H9 (cell line): ENCODE measurements at regions not wholly inside any gene's neighbourhood (a gene's known extent, or its start where the extent isn't known, plus 50 kb on each side); places are given as distances from the start of the nearest gene placed in this dataset.
"Not testable (repeated sequence)": the region's sequence is repeated elsewhere in the genome, so short reads cannot be mapped to it uniquely, and the experiment has no call there.

Source experiments
- DNase-seq: peaks from one replicate; pipeline ENCODE4 v3.0.0-alpha.2; 2017
- H2AFZ ChIP-seq: one replicate; pipeline ENCODE4 v1.6.1; 2013; ENCODE audit warnings: mild to moderate bottlenecking, low read length, control low read depth, moderate library complexity
- H2AK5ac ChIP-seq: 2 replicates; pipeline ENCODE4 v1.6.1; 2013; ENCODE audit warnings: low read length, control low read depth, mixed read lengths; ENCODE audit not compliant: insufficient read length
- H2BK120ac ChIP-seq: one replicate; pipeline ENCODE4 v1.6.1; 2013; ENCODE audit warnings: low read depth, mild to moderate bottlenecking, low read length, control low read depth, inconsistent platforms; ENCODE audit not compliant: poor library complexity, severe bottlenecking
- H2BK12ac ChIP-seq: 2 replicates; pipeline ENCODE4 v1.6.1; 2013; ENCODE audit warnings: low read length, control low read depth, mixed read lengths, low read depth; ENCODE audit not compliant: insufficient read length
- H2BK15ac ChIP-seq: 2 replicates; pipeline ENCODE4 v1.6.1; 2013; ENCODE audit warnings: low read depth, low read length, control low read depth
- H2BK20ac ChIP-seq: one replicate; pipeline ENCODE4 v1.6.1; 2013; ENCODE audit warnings: low read depth, mild to moderate bottlenecking, low read length, control low read depth, inconsistent platforms; ENCODE audit not compliant: poor library complexity, severe bottlenecking
- H2BK5ac ChIP-seq: 2 replicates; pipeline ENCODE4 v1.6.1; 2013; ENCODE audit warnings: low read length, control low read depth, mixed read lengths; ENCODE audit not compliant: insufficient read length
- H3K14ac ChIP-seq: 2 replicates; pipeline ENCODE4 v1.6.1; 2013; ENCODE audit warnings: low read length, control low read depth; ENCODE audit not compliant: insufficient read depth
- H3K18ac ChIP-seq: 2 replicates; pipeline ENCODE4 v1.6.1; 2013; ENCODE audit warnings: low read depth, mild to moderate bottlenecking, mixed read lengths, low read length, control low read depth; ENCODE audit not compliant: insufficient read length
- H3K23ac ChIP-seq: 2 replicates; pipeline ENCODE4 v1.6.1; 2013; ENCODE audit warnings: low read length, control low read depth, mixed read lengths, low read depth; ENCODE audit not compliant: insufficient read length
- H3K23me2 ChIP-seq: 2 replicates; pipeline ENCODE4 v1.6.1; 2013; ENCODE audit warnings: low read depth, mild to moderate bottlenecking, mixed read lengths, low read length, control low read depth; ENCODE audit not compliant: insufficient read length, poor library complexity, severe bottlenecking
- H3K27ac ChIP-seq: 2 replicates; pipeline ENCODE4 v1.5.1; 2013; ENCODE audit warnings: low read length, control low read depth, mixed read lengths, low read depth; ENCODE audit not compliant: insufficient read length
- H3K27me3 ChIP-seq: 2 replicates; pipeline ENCODE4 v1.6.1; 2013; ENCODE audit warnings: low read length, control low read depth, inconsistent platforms; ENCODE audit not compliant: insufficient read depth
- H3K4ac ChIP-seq: 2 replicates; pipeline ENCODE4 v1.6.1; 2013; ENCODE audit warnings: low read depth, mild to moderate bottlenecking, control low read depth, inconsistent platforms, low read length, moderate library complexity
- H3K4me1 ChIP-seq: 2 replicates; pipeline ENCODE4 v1.6.1; 2013; ENCODE audit warnings: low read length, control low read depth, inconsistent platforms; ENCODE audit not compliant: insufficient read depth
- H3K4me2 ChIP-seq: 2 replicates; pipeline ENCODE4 v1.6.1; 2013; ENCODE audit warnings: low read length, control low read depth, mixed read lengths; ENCODE audit not compliant: insufficient read length, insufficient read depth
- H3K56ac ChIP-seq: 2 replicates; pipeline ENCODE4 v1.6.1; 2013; ENCODE audit warnings: low read depth, mild to moderate bottlenecking, mixed read lengths, low read length, control low read depth; ENCODE audit not compliant: insufficient read length
- H3K79me1 ChIP-seq: 2 replicates; pipeline ENCODE4 v1.6.1; 2013; ENCODE audit warnings: low read depth, mild to moderate bottlenecking, moderate library complexity, low read length, control low read depth, inconsistent platforms; ENCODE audit not compliant: insufficient read depth, poor library complexity, severe bottlenecking
- H3K79me2 ChIP-seq: 2 replicates; pipeline ENCODE4 v1.6.1; 2013; ENCODE audit warnings: low read length, control low read depth, inconsistent platforms; ENCODE audit not compliant: insufficient read depth
- H3K9ac ChIP-seq: 2 replicates; pipeline ENCODE4 v1.6.1; 2013; ENCODE audit warnings: low read length, control low read depth, mixed read lengths; ENCODE audit not compliant: insufficient read length; ENCODE audit errors: extremely low read depth
- H3K9me3 ChIP-seq: one replicate; pipeline ENCODE4 v1.6.1; 2013; ENCODE audit warnings: low read depth, low read length, inconsistent platforms; ENCODE audit not compliant: control insufficient read depth
- H3T11ph ChIP-seq: one replicate; pipeline ENCODE4 v1.6.1; 2013; ENCODE audit warnings: mild to moderate bottlenecking, low read length, control low read depth, inconsistent platforms
- H4K20me1 ChIP-seq: one replicate; pipeline ENCODE4 v1.6.1; 2013; ENCODE audit not compliant: control insufficient read depth, insufficient read length, insufficient read depth
- H4K5ac ChIP-seq: 2 replicates; pipeline ENCODE4 v1.6.1; 2013; ENCODE audit warnings: low read depth, mild to moderate bottlenecking, mixed read lengths, low read length, control low read depth; ENCODE audit not compliant: insufficient read length
- H4K8ac ChIP-seq: replicated peaks from 2 replicates; pipeline ENCODE4 v1.6.1; 2013; ENCODE audit warnings: low read length, control low read depth, mixed read lengths, low read depth; ENCODE audit not compliant: insufficient read length
- H4K91ac ChIP-seq: 2 replicates; pipeline ENCODE4 v1.6.1; 2013; ENCODE audit warnings: low read depth, mild to moderate bottlenecking, moderate library complexity, mixed read lengths, low read length, control low read depth; ENCODE audit not compliant: insufficient read length
- H3K27ac Mint-ChIP-seq, 3 experiments: 2 replicates in 2 of 3; 3 replicates in 1 of 3; pipeline ENCODE4 v1.8.0; 2020 to 2021; ENCODE audit warnings: mixed read lengths in 3 of 3, mild to moderate bottlenecking in 1 of 3, moderate library complexity in 1 of 3
- H3K27me3 Mint-ChIP-seq: 2 replicates; pipeline ENCODE4 v1.8.0; 2021; ENCODE audit warnings: low read depth, mild to moderate bottlenecking, moderate library complexity, mixed read lengths
- H3K36me3 Mint-ChIP-seq, 3 experiments: 2 replicates in 2 of 3; 3 replicates in 1 of 3; pipeline ENCODE4 v1.8.0; 2020 to 2021; ENCODE audit warnings: low read depth in 3 of 3, mixed read lengths in 3 of 3; ENCODE audit not compliant: insufficient read depth in 1 of 3
- H3K4me1 Mint-ChIP-seq, 2 experiments: 2 replicates each; pipeline ENCODE4 v1.8.0; 2020; ENCODE audit warnings: mixed read lengths in 2 of 2
- H3K4me3 Mint-ChIP-seq, 2 experiments: 2 replicates in 1 of 2; 3 replicates in 1 of 2; pipeline ENCODE4 v1.8.0; 2020 to 2021; ENCODE audit warnings: mild to moderate bottlenecking in 2 of 2, mixed read lengths in 2 of 2, moderate library complexity in 1 of 2
- H3K9me3 Mint-ChIP-seq, 2 experiments: 2 replicates in 1 of 2; 3 replicates in 1 of 2; pipeline ENCODE4 v1.8.0; 2020; ENCODE audit warnings: mild to moderate bottlenecking in 2 of 2, mixed read lengths in 2 of 2, moderate library complexity in 1 of 2
- CTCF ChIP-seq: fragments of 200-600 bp; sonication (generic); conservative IDR thresholded peaks from 3 replicates; pipeline ENCODE4 v1.8.0; 2021; ENCODE audit warnings: antibody characterized with exemption, mild to moderate bottlenecking
- WGBS: extraction: QIAGEN DNeasy Blood & Tissue Kit; methylation state at CpG from one replicate; pipeline ENCODE4 v1.1.7; 2013; ENCODE audit warnings: missing lambda C conversion rate, low lambda C conversion rate, mixed read lengths; ENCODE audit not compliant: insufficient read length; ENCODE audit errors: extremely low coverage; 5-methylcytosine and 5-hydroxymethylcytosine counted together

- no peak overlapping the region for H3K18ac ChIP-seq
- H2BK120ac ChIP-seq: no peak overlapping the region
- H4K5ac ChIP-seq: no peak overlapping the region
- no peak overlapping the region for H4K91ac ChIP-seq
- H3K27ac ChIP-seq: no peak overlapping the region
- no peak overlapping the region for H4K8ac ChIP-seq
- no peak overlapping the region for H2AFZ ChIP-seq
- no CpG with 5 or more reads among the region's 2 CpGs for WGBS
- no peaks in the 10 kb centered on the region for H4K20me1 ChIP-seq
- H2BK15ac ChIP-seq: no peak overlapping the region
- H3K56ac ChIP-seq: no peak overlapping the region
- H3K23me2 ChIP-seq: no peaks in the 10 kb centered on the region
- H3K23ac ChIP-seq: no peak overlapping the region
- no peaks in the 10 kb centered on the region for H3K79me1 ChIP-seq
- no peak overlapping the region for H2BK12ac ChIP-seq
- no peak overlapping the region for H2BK5ac ChIP-seq
- no peak overlapping the region for H3K4me3 Mint-ChIP-seq
- DNase-seq: no peak
- H3K4me1 ChIP-seq: no peaks in the 10 kb centered on the region
- H3K4ac ChIP-seq: no peak overlapping the region
- H3T11ph ChIP-seq: no peak overlapping the region
- no peak overlapping the region for H3K27ac Mint-ChIP-seq
- no peak overlapping the region for H3K9ac ChIP-seq
- TF ChIP-seq CTCF: no peak
- no peaks in the 10 kb centered on the region for H3K79me2 ChIP-seq
- no peaks in the 10 kb centered on the region for H3K4me1 Mint-ChIP-seq
- H3K9me3 ChIP-seq: no peaks in the 10 kb centered on the region
- no peaks in the 10 kb centered on the region for H3K27me3 ChIP-seq
- H2BK20ac ChIP-seq: no peak overlapping the region
- no peaks in the 10 kb centered on the region for H3K27me3 Mint-ChIP-seq
- H3K14ac ChIP-seq: no peak overlapping the region
- no peak overlapping the region for H3K4me2 ChIP-seq
- no peak overlapping the region for H2AK5ac ChIP-seq
- H3K36me3 Mint-ChIP-seq: no peaks in the 10 kb centered on the region
- no peaks in the 10 kb centered on the region for H3K9me3 Mint-ChIP-seq
Measured at GRCh38 chr7:125814100-125814499, 884.5 kb upstream of the POT1 start.

DNA sequence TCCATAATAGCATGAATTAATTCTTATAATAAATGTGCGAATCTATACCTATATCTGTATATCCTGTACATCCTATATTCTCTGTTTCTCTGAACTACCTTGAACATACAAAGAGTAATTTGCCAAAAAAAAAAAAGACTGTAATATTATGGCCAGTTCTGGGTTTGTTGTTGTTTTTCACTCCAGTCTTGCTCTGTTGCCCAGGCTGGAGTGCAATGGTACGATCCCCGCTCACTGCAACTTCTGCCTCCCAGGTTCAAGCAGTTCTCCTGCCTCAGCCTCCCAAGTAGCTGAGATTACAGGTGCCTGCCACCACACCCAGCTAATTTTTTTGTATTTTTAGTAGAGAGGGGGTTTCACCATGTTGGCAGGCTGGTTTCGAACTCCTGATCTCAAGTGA lies 876.9 kb upstream of the POT1 start:
- not testable (repeated sequence) for H3K18ac ChIP-seq, DNase-seq, H3K36me3 Mint-ChIP-seq, H3K23me2 ChIP-seq, H3K56ac ChIP-seq, H3K14ac ChIP-seq, H3K27ac Mint-ChIP-seq, H3K4me1 Mint-ChIP-seq, H3K27me3 ChIP-seq, H3K4me3 Mint-ChIP-seq, H4K20me1 ChIP-seq, H4K8ac ChIP-seq, H3K27me3 Mint-ChIP-seq, H3K4ac ChIP-seq, H3K9me3 Mint-ChIP-seq, H4K5ac ChIP-seq, H2BK20ac ChIP-seq, H3K27ac ChIP-seq, H3K9ac ChIP-seq, H2BK15ac ChIP-seq, H2BK5ac ChIP-seq, H2BK12ac ChIP-seq, H3K79me2 ChIP-seq, H3T11ph ChIP-seq, H3K4me1 ChIP-seq, H4K91ac ChIP-seq, H2BK120ac ChIP-seq, H3K79me1 ChIP-seq, H2AFZ ChIP-seq, H3K9me3 ChIP-seq, H2AK5ac ChIP-seq, H3K23ac ChIP-seq, H3K4me2 ChIP-seq
- no CpG with 5 or more reads among the region's 4 CpGs for WGBS
